ENCODE measurements at regions not wholly inside any gene's neighbourhood (a gene's known extent, or its start where the extent isn't known, plus 50 kb on each side); places are given as distances from the start of the nearest gene placed in this dataset.

- TF ChIP-seq, protein P1, sequence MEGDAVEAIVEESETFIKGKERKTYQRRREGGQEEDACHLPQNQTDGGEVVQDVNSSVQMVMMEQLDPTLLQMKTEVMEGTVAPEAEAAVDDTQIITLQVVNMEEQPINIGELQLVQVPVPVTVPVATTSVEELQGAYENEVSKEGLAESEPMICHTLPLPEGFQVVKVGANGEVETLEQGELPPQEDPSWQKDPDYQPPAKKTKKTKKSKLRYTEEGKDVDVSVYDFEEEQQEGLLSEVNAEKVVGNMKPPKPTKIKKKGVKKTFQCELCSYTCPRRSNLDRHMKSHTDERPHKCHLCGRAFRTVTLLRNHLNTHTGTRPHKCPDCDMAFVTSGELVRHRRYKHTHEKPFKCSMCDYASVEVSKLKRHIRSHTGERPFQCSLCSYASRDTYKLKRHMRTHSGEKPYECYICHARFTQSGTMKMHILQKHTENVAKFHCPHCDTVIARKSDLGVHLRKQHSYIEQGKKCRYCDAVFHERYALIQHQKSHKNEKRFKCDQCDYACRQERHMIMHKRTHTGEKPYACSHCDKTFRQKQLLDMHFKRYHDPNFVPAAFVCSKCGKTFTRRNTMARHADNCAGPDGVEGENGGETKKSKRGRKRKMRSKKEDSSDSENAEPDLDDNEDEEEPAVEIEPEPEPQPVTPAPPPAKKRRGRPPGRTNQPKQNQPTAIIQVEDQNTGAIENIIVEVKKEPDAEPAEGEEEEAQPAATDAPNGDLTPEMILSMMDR (IDR thresholded peaks at IDR 0.05; ENCODE audit: insufficient read depth, low read length), result no peak
- TF ChIP-seq, protein P2, sequence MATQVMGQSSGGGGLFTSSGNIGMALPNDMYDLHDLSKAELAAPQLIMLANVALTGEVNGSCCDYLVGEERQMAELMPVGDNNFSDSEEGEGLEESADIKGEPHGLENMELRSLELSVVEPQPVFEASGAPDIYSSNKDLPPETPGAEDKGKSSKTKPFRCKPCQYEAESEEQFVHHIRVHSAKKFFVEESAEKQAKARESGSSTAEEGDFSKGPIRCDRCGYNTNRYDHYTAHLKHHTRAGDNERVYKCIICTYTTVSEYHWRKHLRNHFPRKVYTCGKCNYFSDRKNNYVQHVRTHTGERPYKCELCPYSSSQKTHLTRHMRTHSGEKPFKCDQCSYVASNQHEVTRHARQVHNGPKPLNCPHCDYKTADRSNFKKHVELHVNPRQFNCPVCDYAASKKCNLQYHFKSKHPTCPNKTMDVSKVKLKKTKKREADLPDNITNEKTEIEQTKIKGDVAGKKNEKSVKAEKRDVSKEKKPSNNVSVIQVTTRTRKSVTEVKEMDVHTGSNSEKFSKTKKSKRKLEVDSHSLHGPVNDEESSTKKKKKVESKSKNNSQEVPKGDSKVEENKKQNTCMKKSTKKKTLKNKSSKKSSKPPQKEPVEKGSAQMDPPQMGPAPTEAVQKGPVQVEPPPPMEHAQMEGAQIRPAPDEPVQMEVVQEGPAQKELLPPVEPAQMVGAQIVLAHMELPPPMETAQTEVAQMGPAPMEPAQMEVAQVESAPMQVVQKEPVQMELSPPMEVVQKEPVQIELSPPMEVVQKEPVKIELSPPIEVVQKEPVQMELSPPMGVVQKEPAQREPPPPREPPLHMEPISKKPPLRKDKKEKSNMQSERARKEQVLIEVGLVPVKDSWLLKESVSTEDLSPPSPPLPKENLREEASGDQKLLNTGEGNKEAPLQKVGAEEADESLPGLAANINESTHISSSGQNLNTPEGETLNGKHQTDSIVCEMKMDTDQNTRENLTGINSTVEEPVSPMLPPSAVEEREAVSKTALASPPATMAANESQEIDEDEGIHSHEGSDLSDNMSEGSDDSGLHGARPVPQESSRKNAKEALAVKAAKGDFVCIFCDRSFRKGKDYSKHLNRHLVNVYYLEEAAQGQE (IDR thresholded peaks at IDR 0.05; ENCODE audit: insufficient replicate concordance, low read depth), result no peak
- TF ChIP-seq POLR2AphosphoS5 (IDR thresholded peaks at IDR 0.05; ENCODE audit: low read depth) (no peak), GABPA (IDR thresholded peaks at IDR 0.05; ENCODE audit: low read depth) (no peak)
Measured at GRCh38 chr2:48147719-48148118, 166.8 kb upstream of the FOXN2 start.
